HS-27A (cell line): ENCODE measurements at regions not wholly inside any gene's neighbourhood (a gene's known extent, or its start where the extent isn't known, plus 50 kb on each side); places are given as distances from the start of the nearest gene placed in this dataset.

Experiments
- DNase-seq: peaks from one replicate; pipeline ENCODE4 v3.0.0-alpha.2; 2012; ENCODE audit warnings: low read depth, missing footprints

- no peak for DNase-seq
Measured at GRCh38 chr12:113655479-113655878, 183.8 kb upstream of the LHX5 start.

DNA sequence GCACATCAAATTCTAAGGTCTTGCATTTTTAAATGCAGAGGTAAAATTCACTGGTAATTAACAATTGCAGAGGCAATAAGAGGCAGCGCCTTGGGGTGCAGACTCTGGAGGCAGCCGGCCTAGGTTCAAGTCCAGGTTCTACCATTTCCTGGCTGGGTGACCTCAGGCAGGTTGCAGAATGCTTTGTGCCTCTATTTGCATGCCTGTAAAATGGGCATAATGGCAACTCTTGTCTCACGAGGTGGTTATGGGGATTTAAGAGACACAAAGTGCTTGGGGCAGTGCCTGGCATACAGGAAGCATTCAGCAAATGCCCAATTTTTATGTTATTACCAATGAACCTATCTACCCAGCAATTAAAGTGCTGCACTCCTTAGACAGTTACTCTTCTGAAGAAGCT lies 180.0 kb upstream of the LHX5 start:
- no peak for DNase-seq

GRCh38 chr12:113650476-113650875 lies 178.8 kb upstream of the LHX5 start:
- peak; percentile 12 for DNase-seq

DNA sequence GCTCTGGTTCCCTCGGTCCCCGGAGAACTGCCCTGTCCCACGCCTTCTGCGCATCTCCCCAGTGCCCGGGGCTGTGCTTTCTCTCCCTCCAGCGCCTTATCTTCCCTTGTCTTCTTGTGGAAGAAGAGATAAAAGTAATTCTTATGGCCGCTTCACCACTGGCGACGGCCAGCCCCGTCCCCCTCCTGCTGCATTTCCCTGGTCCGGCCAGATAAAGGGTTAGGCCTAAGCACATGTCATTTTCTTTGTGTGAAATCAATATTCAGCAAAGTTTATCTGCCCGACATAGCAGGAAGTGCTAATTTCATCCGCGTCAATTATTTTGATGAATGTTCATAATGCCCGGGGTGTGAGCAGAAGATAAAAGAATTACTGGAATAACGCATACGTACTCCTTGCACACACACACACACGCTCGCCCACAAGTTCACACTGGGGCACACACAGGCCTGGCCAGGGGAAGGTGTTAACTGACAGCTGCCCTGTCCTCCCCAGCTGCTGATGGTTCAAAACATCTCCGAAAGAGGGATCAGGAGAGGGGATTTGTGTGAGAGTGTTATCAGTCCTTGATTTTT lies 177.7 kb upstream of the LHX5 start:
- DNase-seq: no peak

DNA sequence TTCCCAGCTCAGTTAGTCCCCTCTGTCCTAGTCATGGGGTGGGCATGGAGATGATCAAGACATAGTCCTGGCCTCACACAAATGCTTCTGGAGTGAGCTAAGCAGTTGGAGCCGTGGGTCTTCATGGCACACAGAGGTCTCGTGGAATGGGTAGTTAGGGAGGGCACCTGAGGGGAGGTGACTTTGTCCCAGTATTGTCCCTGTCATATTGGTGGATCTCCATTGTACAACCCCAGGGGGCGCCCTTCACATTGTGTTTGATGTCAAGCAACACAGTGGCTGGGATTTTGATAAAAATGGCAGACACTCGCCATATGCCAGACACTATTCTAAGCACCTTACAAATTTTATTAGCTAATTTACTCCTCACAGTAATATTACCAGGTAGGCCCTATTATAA lies 175.4 kb upstream of the LHX5 start:
- DNase-seq: no peak

GRCh38 chr12:113645603-113646002 lies 173.9 kb upstream of the LHX5 start:
- DNase-seq: no peak

- DNase-seq: no peak
Measured at GRCh38 chr12:113645183-113645582, 173.5 kb upstream of the LHX5 start.

DNA sequence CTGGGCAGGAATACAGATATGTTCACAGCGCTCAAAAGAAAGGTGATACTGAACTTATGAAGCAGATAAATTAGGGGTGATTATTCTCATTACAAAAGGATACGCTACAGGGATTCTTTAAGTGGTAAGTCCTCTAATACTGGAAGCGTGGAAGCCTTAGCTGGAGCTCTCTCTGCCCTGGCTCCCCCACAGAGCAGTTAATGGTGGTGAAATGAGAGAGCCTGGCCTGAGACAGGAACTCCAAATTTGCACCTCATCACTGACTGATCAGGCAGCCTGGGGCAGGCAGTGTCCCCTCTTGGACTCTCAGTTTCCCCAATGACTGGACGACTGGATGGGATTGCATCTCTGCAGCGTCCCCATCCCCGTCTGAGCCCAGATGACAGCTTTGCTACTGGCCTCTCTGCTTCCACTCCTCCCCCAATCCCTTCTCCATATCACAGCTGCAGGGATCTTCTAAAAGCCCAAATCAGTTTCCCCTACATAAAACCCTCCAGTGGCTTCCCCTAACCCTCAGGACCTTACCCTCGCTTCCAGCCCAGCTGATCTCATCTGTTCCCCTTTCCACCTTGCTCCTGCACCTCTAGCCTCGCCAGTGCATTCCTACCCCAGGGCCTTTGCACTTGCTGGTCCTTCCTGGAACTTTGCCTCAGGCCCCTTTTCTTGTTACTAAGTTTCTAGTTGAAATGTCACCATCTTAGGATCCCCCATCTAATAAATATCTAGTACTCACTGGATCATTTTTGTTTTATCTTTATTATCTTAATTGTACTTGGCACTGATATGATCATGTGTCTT lies 171.7 kb upstream of the LHX5 start:
- DNase-seq: no peak

DNA sequence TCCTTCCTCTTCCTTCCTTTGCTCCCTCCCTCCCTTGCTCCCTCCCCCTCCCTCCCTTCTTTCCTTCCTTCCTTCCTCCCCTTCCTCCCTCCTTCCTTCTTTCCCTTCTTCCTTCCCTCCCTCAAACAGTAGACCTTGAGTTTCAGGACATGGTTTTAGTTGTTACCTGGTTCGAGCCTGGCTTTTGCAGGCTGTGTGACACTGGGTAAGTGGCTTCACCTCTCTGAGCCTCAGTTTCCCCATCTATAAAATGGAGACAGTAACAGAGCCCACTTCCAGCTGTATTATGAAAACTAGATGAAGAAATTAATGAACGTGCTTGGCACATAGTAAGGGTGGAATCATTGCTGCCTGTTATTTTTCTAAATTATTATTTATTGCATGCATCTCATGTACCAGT lies 171.0 kb upstream of the LHX5 start:
- DNase-seq: no peak

DNA sequence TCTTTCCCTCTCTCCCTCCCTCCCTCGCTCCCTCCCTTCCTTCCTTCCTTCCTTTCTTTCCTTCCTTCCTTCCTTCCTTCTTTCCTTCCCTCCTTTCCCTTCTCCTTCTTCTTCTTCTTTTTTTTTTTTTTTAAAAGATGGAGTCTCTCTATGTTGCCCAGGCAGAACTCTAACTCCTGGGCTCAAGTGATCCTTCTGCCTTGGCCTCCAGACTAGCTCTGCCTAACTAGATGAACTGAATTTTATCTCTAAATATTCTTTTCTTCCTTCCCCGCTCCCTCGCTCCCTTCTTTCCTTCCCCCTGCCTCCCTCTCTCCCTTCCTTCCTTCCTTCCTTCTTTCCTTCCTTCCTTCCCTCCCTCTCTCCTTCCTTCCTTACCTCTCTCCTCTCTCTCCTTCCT lies 170.5 kb upstream of the LHX5 start:
- DNase-seq: no peak

DNA sequence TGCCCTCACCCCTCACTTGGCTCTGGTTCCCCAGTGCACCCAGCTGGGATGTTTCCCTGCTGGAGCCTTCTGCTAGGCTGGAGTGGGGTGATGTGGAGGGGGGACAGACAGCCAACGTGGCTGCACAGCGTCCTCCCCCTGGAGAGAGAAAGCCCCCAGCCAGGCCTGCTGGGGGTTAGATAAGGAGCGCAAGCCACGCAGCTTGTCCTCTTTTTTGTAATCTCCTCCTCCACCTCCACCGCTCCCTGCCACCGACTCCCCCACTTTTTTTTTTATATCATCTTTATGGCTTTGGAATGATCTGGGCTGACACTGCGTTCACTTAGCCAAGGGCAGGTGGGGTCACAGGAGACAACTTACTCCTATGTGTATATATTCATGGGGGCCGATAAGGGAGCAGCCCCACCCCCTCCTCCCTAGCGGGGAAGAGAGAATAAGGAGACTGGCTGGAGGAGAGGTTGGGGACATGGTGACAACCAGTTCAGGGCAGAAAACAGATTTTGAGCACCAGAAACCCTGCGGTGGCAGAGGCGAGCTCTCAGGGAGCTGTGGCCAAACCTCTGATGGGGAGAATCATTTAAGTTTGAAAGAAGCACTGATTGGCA lies 169.9 kb upstream of the LHX5 start:
- DNase-seq: no peak

- no peak for DNase-seq
Measured at GRCh38 chr12:113640837-113641236, 169.2 kb upstream of the LHX5 start.

DNA sequence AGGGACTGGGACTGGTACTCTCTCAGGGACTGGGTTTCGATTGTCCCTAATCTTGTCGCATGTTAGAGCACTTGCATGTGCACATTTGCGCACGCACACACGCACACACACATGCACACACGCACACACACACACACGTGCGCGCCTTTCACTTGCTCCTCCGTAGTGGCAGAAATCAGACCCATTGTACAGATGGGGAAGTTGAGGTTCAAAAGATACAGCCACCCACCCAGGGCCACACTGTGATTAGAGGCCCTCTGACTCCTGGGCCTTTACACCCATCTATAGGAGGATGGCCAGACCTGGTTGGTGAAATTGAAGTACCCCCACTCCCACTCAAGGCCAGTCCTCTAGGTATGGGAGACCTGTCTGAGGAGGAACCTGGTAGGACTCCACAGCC lies 167.8 kb upstream of the LHX5 start:
- DNase-seq: no peak

GRCh38 chr12:113638460-113638775 lies 166.7 kb upstream of the LHX5 start:
- DNase-seq: no peak

DNA sequence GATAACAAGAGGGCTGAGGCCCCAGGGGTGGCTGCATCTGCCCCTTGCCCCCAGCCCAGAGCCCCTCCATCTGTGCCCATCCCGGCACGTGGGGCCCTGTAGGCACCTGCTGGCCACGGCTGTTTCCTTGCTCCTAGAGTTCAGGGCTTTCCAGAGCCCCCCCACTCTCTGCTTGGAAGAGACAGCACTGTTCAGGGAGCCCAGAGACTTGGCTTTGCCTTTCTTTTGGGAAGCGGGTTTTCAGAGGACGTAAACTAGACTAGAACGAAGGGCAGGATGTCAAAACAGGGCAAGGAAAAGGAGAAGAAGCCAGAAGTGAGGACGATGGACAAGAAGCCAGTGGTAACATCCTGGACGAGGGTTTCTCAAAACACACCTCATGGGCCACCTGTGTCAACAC lies 163.3 kb upstream of the LHX5 start:
- no peak for DNase-seq

GRCh38 chr12:113634474-113634873 lies 162.8 kb upstream of the LHX5 start:
- no peak for DNase-seq

- DNase-seq: no peak
Measured at GRCh38 chr12:113633678-113634332, 162.1 kb upstream of the LHX5 start.

DNA sequence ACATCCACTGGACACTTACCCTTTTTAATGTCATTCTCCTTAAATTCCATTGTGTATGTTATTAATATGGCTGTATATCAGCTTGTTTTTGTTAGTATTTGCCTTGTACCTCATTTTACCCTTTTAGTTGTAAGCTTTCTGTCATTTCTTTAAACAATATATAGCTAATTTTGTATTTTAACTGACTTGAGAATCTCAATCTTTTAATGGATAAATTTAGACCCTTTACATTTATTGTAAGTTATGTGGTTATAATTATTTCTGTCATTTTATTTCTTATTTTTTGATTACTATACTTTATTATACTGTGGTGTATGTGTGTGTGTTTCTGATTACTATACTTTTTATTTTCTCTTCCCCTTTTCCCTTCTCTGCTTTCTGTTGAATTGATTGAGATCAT lies 159.0 kb upstream of the LHX5 start:
- no peak for DNase-seq

- no peak for DNase-seq
Measured at GRCh38 chr12:113625499-113625898, 153.8 kb upstream of the LHX5 start.

DNA sequence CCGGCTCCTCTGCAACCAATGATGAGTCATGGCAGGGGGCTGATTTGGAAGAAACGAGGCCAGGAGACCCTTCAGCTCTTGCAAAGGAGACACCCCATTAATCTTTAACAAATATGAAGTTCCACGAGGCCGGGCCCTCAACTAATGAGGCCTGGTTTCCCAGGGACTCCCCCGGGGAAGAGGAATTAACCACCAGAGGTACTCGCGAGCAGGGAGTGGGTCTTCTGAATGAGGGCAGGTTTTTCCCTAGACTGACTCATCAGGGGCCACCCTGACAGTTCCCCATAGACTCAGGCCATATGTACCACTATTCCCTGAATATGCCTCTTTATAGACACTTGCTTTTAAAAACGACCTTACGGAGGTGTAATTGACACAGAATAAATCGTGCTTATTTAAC lies 150.7 kb upstream of the LHX5 start:
- no peak for DNase-seq

DNA sequence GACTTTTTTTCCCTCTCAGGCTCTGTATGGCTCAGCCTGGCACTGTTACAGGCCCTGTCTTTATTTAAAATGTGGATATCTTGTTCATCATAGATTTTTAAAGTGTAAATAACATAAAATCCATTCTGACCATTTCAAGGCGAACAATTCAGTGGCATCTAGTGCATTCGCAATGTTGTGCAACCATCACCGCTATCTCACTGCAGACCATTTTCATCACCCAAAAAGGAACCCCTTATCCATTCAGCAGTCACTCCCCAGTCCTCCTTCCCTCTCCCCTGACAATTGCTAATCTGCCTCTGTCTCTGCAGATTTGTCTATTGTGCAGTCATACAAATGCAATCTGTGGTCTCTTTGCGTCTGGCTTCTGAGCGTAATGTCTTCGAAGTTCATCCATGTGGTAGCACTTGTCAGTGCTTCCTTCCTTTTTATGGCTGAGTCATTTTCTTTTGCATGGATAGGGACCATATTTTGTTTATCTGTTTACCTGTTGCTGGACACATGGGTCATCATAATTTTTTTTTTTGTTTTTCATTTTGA lies 148.8 kb upstream of the LHX5 start:
- DNase-seq: no peak

- DNase-seq: no peak
Measured at GRCh38 chr12:113619202-113619601, 147.5 kb upstream of the LHX5 start.

DNA sequence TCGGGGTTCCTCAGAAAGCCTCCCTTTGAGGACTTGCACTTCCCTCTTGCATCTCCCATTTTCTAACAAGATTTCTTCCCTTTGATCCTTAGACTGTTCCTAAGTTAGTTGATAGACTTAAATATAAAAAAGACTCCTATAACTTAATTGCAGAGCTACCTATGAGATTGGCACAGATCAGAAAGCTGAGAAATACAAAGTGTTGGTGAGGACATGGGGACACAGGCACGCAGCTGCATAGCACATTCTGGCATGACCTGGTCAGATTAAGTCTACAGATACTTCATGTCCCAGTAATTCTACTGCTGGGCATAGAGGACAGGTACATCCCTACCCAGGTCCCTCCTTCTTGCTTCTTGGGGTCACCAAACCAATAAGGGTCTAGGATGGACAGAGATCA lies 141.7 kb upstream of the LHX5 start:
- no peak for DNase-seq
